Fibroblast of the aortic adventitia (primary cell): ENCODE measurements at regions not wholly inside any gene's neighbourhood (a gene's known extent, or its start where the extent isn't known, plus 50 kb on each side); places are given as distances from the start of the nearest gene placed in this dataset.
"Not testable (repeated sequence)": the region's sequence is repeated elsewhere in the genome, so short reads cannot be mapped to it uniquely, and the experiment has no call there.

Experiments used
- DNase-seq: peaks from one replicate; pipeline ENCODE4 v3.0.0-alpha.2; 2010; ENCODE audit warnings: low read depth
- H3K4me3 ChIP-seq: 2 replicates; pipeline ENCODE4 v1.5.1; 2011; ENCODE audit warnings: low read depth, mild to moderate bottlenecking, control low read depth, low read length, moderate library complexity
- CTCF ChIP-seq: IDR thresholded peaks from 2 replicates; pipeline ENCODE4 v1.5.1; 2011; ENCODE audit warnings: mild to moderate bottlenecking, low read length, control low read depth, inconsistent platforms; ENCODE audit not compliant: insufficient read depth

- no peak for DNase-seq
- H3K4me3 ChIP-seq = no peak overlapping the region
- TF ChIP-seq CTCF = no peak
Measured at GRCh38 chr13:59047546-59047945, 1116.2 kb downstream of the DIAPH3 start.

- no peak overlapping the region for H3K4me3 ChIP-seq
- DNase-seq = no peak
- no peak for TF ChIP-seq CTCF
Measured at GRCh38 chr13:59061621-59062020, 1102.1 kb downstream of the DIAPH3 start.

- no peak overlapping the region for H3K4me3 ChIP-seq
- no peak for DNase-seq
- no peak for TF ChIP-seq CTCF
Measured at GRCh38 chr13:59064042-59064441, 1099.7 kb downstream of the DIAPH3 start.

GRCh38 chr13:59076386-59076785 lies 1087.3 kb downstream of the DIAPH3 start:
- DNase-seq, H3K4me3 ChIP-seq: not testable (repeated sequence)

- DNase-seq = peak; percentile 38
- H3K4me3 ChIP-seq = no peak overlapping the region
- TF ChIP-seq CTCF = no peak
Measured at GRCh38 chr13:59086147-59086546, 1077.6 kb downstream of the DIAPH3 start.

- peak; percentile 48 for DNase-seq
- TF ChIP-seq CTCF = no peak
- H3K4me3 ChIP-seq = no peak overlapping the region
Measured at GRCh38 chr13:59088716-59089115, 1075.0 kb downstream of the DIAPH3 start.

GRCh38 chr13:59094181-59094580 lies 1069.5 kb downstream of the DIAPH3 start:
- no peak for DNase-seq
- H3K4me3 ChIP-seq = no peak overlapping the region
- TF ChIP-seq CTCF = no peak
